ENCODE measurements at regions not wholly inside any gene's neighbourhood (a gene's known extent, or its start where the extent isn't known, plus 50 kb on each side); places are given as distances from the start of the nearest gene placed in this dataset.
A peak's percentile ranks its signal among the peaks of the same experiment; 100 is the strongest.
"Not testable (repeated sequence)": the region's sequence is repeated elsewhere in the genome, so short reads cannot be mapped to it uniquely, and the experiment has no call there.

GRCh38 chr14:37988472-37988871 lies 219.2 kb upstream of the SSTR1 start:
- DNase-seq (ENCODE audit: low spot score), result no peak

GRCh38 chr14:37991027-37991426 lies 216.7 kb upstream of the SSTR1 start:
- DNase-seq (ENCODE audit: low spot score), result no peak

- DNase-seq (ENCODE audit: low spot score), result no peak
Measured at GRCh38 chr14:37992499-37992898, 215.2 kb upstream of the SSTR1 start.

- DNase-seq (ENCODE audit: low spot score), result no peak
Measured at GRCh38 chr14:37994846-37995372, 212.8 kb upstream of the SSTR1 start.

- no peak for DNase-seq (ENCODE audit: low spot score)
Measured at GRCh38 chr14:37997017-37997416, 210.7 kb upstream of the SSTR1 start.

GRCh38 chr14:38000340-38000739 lies 207.4 kb upstream of the SSTR1 start:
- DNase-seq (ENCODE audit: low spot score), result no peak

- DNase-seq (ENCODE audit: low spot score), result no peak
Measured at GRCh38 chr14:38001501-38001900, 206.2 kb upstream of the SSTR1 start.

- DNase-seq (ENCODE audit: low spot score), result no peak
Measured at GRCh38 chr14:38003746-38004609, 203.7 kb upstream of the SSTR1 start.

GRCh38 chr14:38004610-38004879 lies 203.2 kb upstream of the SSTR1 start:
- DNase-seq (ENCODE audit: low spot score), result no peak

- DNase-seq (ENCODE audit: low spot score), result not testable (repeated sequence)
Measured at GRCh38 chr14:38011156-38011555, 196.5 kb upstream of the SSTR1 start.

GRCh38 chr14:38012056-38012455 lies 195.6 kb upstream of the SSTR1 start:
- no peak for DNase-seq (ENCODE audit: low spot score)

- no peak for DNase-seq (ENCODE audit: low spot score)
Measured at GRCh38 chr14:38016497-38016896, 191.2 kb upstream of the SSTR1 start.

GRCh38 chr14:38021861-38022260 lies 185.8 kb upstream of the SSTR1 start:
- no peak for DNase-seq (ENCODE audit: low spot score)

- no peak for DNase-seq (ENCODE audit: low spot score)
Measured at GRCh38 chr14:38022775-38023174, 184.9 kb upstream of the SSTR1 start.

GRCh38 chr14:38038171-38038570 lies 169.5 kb upstream of the SSTR1 start:
- DNase-seq (ENCODE audit: low spot score), result no peak

- no peak for DNase-seq (ENCODE audit: low spot score)
Measured at GRCh38 chr14:38038986-38039385, 168.7 kb upstream of the SSTR1 start.

GRCh38 chr14:38039496-38039895 lies 168.2 kb upstream of the SSTR1 start:
- DNase-seq (ENCODE audit: low spot score), result no peak

- DNase-seq (ENCODE audit: low spot score), result no peak
Measured at GRCh38 chr14:38040411-38040810, 167.3 kb upstream of the SSTR1 start.

- DNase-seq (ENCODE audit: low spot score), result peak; percentile 85
Measured at GRCh38 chr14:38042322-38042721, 165.4 kb upstream of the SSTR1 start.

- DNase-seq (ENCODE audit: low spot score), result no peak
Measured at GRCh38 chr14:38044710-38045109, 163.0 kb upstream of the SSTR1 start.

- no peak for DNase-seq (ENCODE audit: low spot score)
Measured at GRCh38 chr14:38045461-38045860, 162.2 kb upstream of the SSTR1 start.

- DNase-seq (ENCODE audit: low spot score), result no peak
Measured at GRCh38 chr14:38046160-38046559, 161.5 kb upstream of the SSTR1 start.

- peak; percentile 8 for DNase-seq (ENCODE audit: low spot score)
Measured at GRCh38 chr14:38047195-38047902, 160.4 kb upstream of the SSTR1 start.

Data from umbilical cord (tissue), 1 donor.